Caco-2 (cell line): ENCODE measurements at regions not wholly inside any gene's neighbourhood (a gene's known extent, or its start where the extent isn't known, plus 50 kb on each side); places are given as distances from the start of the nearest gene placed in this dataset.

ENCODE experiments used
- BruUV-seq: library from RNA; stranded (reverse); fragments of 400-500 nt; replicated peaks from 2 replicates; lab custom pipeline; 2021; lab: Mats Ljungman, UMichigan
- CTCF ChIA-PET: fragments of 300-600 bp; sonication (Branson Sonifier 250); formaldehyde crosslinking; loops from one replicate; lab custom pipeline; 2022; ENCODE audit warnings: antibody characterized with exemption; lab: Charles Lee
- POLR2A ChIA-PET: fragments of 300-600 bp; sonication (Branson Sonifier 250); formaldehyde crosslinking; loops from one replicate; lab custom pipeline; 2022; ENCODE audit warnings: antibody characterized with exemption; lab: Charles Lee
- DNase-seq, 2 experiments: peaks; one replicate each; pipeline versions ENCODE4 v3.0.0 to v3.0.0-alpha.2; 2020 to 2022
- H3K27me3 ChIP-seq: replicated peaks from 2 replicates; pipeline ENCODE4 v1.6.0; 2011; ENCODE audit warnings: low read length; ENCODE audit not compliant: control insufficient read depth, insufficient read depth
- H3K36me3 ChIP-seq: 2 replicates; pipeline ENCODE4 v1.5.1; 2011; ENCODE audit warnings: low read length; ENCODE audit not compliant: control insufficient read depth, insufficient read depth
- H3K4me1 ChIP-seq: fragments of 250-450 bp; sonication (Bioruptor Pico); 2 replicates; pipeline ENCODE4 v1.5.1; 2020; ENCODE audit warnings: mild to moderate bottlenecking
- H3K4me3 ChIP-seq: 2 replicates; pipeline ENCODE4 v1.5.1; 2011; ENCODE audit warnings: low read depth, mild to moderate bottlenecking, control low read depth, low read length
- H3K9me3 ChIP-seq: fragments of 250-450 bp; sonication (Bioruptor Pico); 2 replicates; pipeline ENCODE4 v1.5.1; 2020; ENCODE audit warnings: mild to moderate bottlenecking, moderate library complexity
- H3K27ac Mint-ChIP-seq: one replicate; pipeline ENCODE4 v1.8.0; 2022; ENCODE audit warnings: mixed read lengths; ENCODE audit not compliant: unreplicated experiment
- H3K27me3 Mint-ChIP-seq: one replicate; pipeline ENCODE4 v1.8.0; 2022; ENCODE audit warnings: mixed read lengths; ENCODE audit not compliant: insufficient read depth, unreplicated experiment
- H3K36me3 Mint-ChIP-seq: one replicate; pipeline ENCODE4 v1.8.0; 2022; ENCODE audit warnings: mild to moderate bottlenecking, mixed read lengths; ENCODE audit not compliant: insufficient read depth, unreplicated experiment
- H3K4me1 Mint-ChIP-seq: one replicate; pipeline ENCODE4 v1.8.0; 2022; ENCODE audit warnings: low read depth, mixed read lengths; ENCODE audit not compliant: unreplicated experiment
- H3K4me3 Mint-ChIP-seq: one replicate; pipeline ENCODE4 v1.8.0; 2022; ENCODE audit warnings: mild to moderate bottlenecking, moderate library complexity, mixed read lengths; ENCODE audit not compliant: unreplicated experiment
- H3K9me3 Mint-ChIP-seq: one replicate; pipeline ENCODE4 v1.8.0; 2022; ENCODE audit warnings: mixed read lengths; ENCODE audit not compliant: unreplicated experiment
- intact Hi-C: fragments of 100-400 bp; cut with micrococcal nuclease; formaldehyde crosslinking; loops from one replicate; pipeline ENCODE4 v1.10.0; 2022; ENCODE audit not compliant: unreplicated experiment
- TF ChIP-seq, protein P1 (sequence below), 2 experiments: fragments of 200-600 bp in 1 of 2; IDR thresholded peaks; 1 replicate in 1 of 2; 2 replicates in 1 of 2; pipeline versions ENCODE4 v1.5.1 to v1.8.0; 2011 to 2022; ENCODE audit warnings: antibody characterized with exemption in 1 of 2, control low read depth in 1 of 2, inconsistent platforms in 1 of 2, low read depth in 1 of 2, low read length in 1 of 2, mild to moderate bottlenecking in 1 of 2, moderate library complexity in 1 of 2; ENCODE audit not compliant: insufficient read depth in 1 of 2, severe bottlenecking in 1 of 2, unreplicated experiment in 1 of 2

DNA sequence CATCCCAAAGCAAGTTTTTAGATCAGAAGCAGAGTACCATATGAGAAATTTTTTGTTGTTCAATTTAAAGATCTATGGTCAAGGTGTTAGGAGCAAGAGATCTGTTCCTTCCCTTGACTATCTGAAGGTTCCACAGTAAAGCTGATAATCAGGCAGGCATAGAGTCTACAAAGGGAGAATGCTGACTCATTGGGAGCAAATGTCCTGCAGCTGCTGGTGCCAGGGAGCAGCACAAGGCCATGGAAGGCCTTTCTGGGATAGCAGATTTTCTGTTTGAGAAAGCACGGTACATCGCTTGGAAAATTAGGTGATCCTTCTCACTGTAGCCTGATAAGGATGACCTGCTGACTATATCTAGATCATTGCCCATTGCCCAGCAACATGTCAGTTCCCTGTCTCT lies 210.1 kb upstream of the C1orf87 start:
- Histone ChIP-seq H3K4me1 (no peaks in the 10 kb centered on the region), H3K4me3 (no peak overlapping the region), H3K27me3 (no peaks in the 10 kb centered on the region), H3K36me3 (no peaks in the 10 kb centered on the region), H3K9me3 (no peaks in the 10 kb centered on the region)
- no TSS peak for BruUV-seq
- intact Hi-C loops = loop anchor here (10.0 kb wide), 1 partner anchor 231 kb away; no protein-coding TSS in a partner anchor
- H3K27me3 Mint-ChIP-seq = peaks cover 3% of the 10 kb centered on the region
- no peaks in the 10 kb centered on the region for H3K36me3 Mint-ChIP-seq
- CTCF ChIA-PET = no interaction called here
- no peaks in the 10 kb centered on the region for H3K9me3 Mint-ChIP-seq
- POLR2A ChIA-PET = no interaction called here
- DNase-seq = no peak
- H3K4me1 Mint-ChIP-seq = no peaks in the 10 kb centered on the region
- TF ChIP-seq, protein P1, sequence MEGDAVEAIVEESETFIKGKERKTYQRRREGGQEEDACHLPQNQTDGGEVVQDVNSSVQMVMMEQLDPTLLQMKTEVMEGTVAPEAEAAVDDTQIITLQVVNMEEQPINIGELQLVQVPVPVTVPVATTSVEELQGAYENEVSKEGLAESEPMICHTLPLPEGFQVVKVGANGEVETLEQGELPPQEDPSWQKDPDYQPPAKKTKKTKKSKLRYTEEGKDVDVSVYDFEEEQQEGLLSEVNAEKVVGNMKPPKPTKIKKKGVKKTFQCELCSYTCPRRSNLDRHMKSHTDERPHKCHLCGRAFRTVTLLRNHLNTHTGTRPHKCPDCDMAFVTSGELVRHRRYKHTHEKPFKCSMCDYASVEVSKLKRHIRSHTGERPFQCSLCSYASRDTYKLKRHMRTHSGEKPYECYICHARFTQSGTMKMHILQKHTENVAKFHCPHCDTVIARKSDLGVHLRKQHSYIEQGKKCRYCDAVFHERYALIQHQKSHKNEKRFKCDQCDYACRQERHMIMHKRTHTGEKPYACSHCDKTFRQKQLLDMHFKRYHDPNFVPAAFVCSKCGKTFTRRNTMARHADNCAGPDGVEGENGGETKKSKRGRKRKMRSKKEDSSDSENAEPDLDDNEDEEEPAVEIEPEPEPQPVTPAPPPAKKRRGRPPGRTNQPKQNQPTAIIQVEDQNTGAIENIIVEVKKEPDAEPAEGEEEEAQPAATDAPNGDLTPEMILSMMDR (IDR thresholded peaks at IDR 0.05; ENCODE audit: insufficient read depth in 1 of 2, low read depth in 1 of 2, low read length in 1 of 2, severe bottlenecking in 1 of 2, unreplicated experiment in 1 of 2) = no peak
- no peak overlapping the region for H3K27ac Mint-ChIP-seq
- H3K4me3 Mint-ChIP-seq = no peak overlapping the region

DNA sequence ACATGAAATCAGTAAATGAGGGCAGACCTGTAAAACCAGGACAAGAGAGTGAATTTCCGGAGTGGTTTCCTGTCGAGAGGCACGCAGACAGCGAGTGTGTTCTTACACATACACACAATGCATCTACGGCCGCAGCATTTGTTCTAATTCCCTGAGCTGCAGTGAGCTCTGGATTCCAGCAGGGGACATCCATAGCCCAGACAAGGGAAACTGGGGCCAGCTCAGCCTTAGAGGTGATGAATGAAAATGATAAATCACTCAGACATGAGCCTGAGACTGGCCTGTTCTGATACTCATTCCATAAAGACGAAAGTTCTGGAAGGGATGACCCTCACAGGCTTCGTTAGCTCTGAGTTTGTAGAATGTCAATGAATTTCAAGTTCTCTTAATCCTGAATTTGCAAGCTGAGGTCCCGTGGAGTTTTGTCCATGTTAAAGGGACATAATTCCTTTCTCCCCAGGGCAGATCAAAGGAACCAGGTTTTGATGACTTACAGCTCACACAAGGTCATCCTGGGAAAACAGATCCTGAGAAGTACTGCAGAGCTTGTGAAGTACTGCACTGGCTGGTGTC lies 207.9 kb upstream of the C1orf87 start:
- Histone ChIP-seq H3K9me3 (no peaks in the 10 kb centered on the region), H3K36me3 (no peaks in the 10 kb centered on the region), H3K4me1 (no peaks in the 10 kb centered on the region), H3K4me3 (no peak overlapping the region), H3K27me3 (no peaks in the 10 kb centered on the region)
- TF ChIP-seq, protein P1 (IDR thresholded peaks at IDR 0.05; ENCODE audit: insufficient read depth in 1 of 2, low read depth in 1 of 2, low read length in 1 of 2, severe bottlenecking in 1 of 2, unreplicated experiment in 1 of 2) = peak; percentile 61 to 81
- Mint-ChIP-seq H3K4me3 (no peak overlapping the region), H3K27me3 (peaks cover 3% of the 10 kb centered on the region), H3K27ac (no peak overlapping the region), H3K9me3 (no peaks in the 10 kb centered on the region), H3K4me1 (no peaks in the 10 kb centered on the region), H3K36me3 (no peaks in the 10 kb centered on the region)
- no TSS peak for BruUV-seq
- peak; percentile 42 to 45 for DNase-seq
- ChIA-PET CTCF (interaction anchor here (0.5 to 1.6 kb wide), 5 partner anchors 8 to 801 kb away, joined by 3 to 23 read pairs (median 3); partner anchors contain the start of gene NFIA), POLR2A (no interaction called here)
- intact Hi-C loops = loop anchor here (1.0 to 10.0 kb wide), 2 partner anchors 233 to 484 kb away; no protein-coding TSS in a partner anchor

- H3K9me3 Mint-ChIP-seq = no peaks in the 10 kb centered on the region
- POLR2A ChIA-PET = no interaction called here
These were observed 207.2 kb upstream of the C1orf87 start for GRCh38 chr1:60280819-60281218.

More at GRCh38 chr1:60280819-60281218, 207.2 kb upstream of the C1orf87 start:
- Mint-ChIP-seq H3K36me3 (no peaks in the 10 kb centered on the region), H3K27ac (no peak overlapping the region), H3K4me3 (no peak overlapping the region), H3K4me1 (no peaks in the 10 kb centered on the region), H3K27me3 (no peaks in the 10 kb centered on the region)
- no peak for DNase-seq
- Histone ChIP-seq H3K4me1 (no peaks in the 10 kb centered on the region), H3K9me3 (no peaks in the 10 kb centered on the region), H3K27me3 (no peaks in the 10 kb centered on the region), H3K4me3 (no peak overlapping the region), H3K36me3 (no peaks in the 10 kb centered on the region)
- intact Hi-C loops = loop anchor here (1.0 to 10.0 kb wide), 2 partner anchors 234 to 484 kb away; no protein-coding TSS in a partner anchor
- no TSS peak for BruUV-seq
- TF ChIP-seq, protein P1 (IDR thresholded peaks at IDR 0.05; ENCODE audit: insufficient read depth in 1 of 2, low read depth in 1 of 2, low read length in 1 of 2, severe bottlenecking in 1 of 2, unreplicated experiment in 1 of 2) = no peak
- CTCF ChIA-PET = interaction anchor here (0.5 to 1.6 kb wide), 4 partner anchors 144 to 802 kb away, joined by 3 to 23 read pairs (median 4); partner anchors contain the start of gene NFIA
